SIG-M5 (cell line): ENCODE measurements at regions not wholly inside any gene's neighbourhood (a gene's known extent, or its start where the extent isn't known, plus 50 kb on each side); places are given as distances from the start of the nearest gene placed in this dataset.

Source experiments
- DNase-seq: peaks from one replicate; lab custom pipeline; 2025; lab: John Stamatoyannopoulos, UW

GRCh38 chr9:118187408-118187807, 483.2 kb downstream of the TLR4 start:
- no peak for DNase-seq

- no peak for DNase-seq
Observed at GRCh38 chr9:118189615-118190014, 485.4 kb downstream of the TLR4 start.

- DNase-seq: no peak
Observed at GRCh38 chr9:118192807-118193206, 488.6 kb downstream of the TLR4 start.

- no peak for DNase-seq
Observed at GRCh38 chr9:118209343-118209742, 505.1 kb downstream of the TLR4 start.

- DNase-seq: no peak
Observed at GRCh38 chr9:118215549-118215948, 511.3 kb downstream of the TLR4 start.

- DNase-seq: no peak
Observed at GRCh38 chr9:118222375-118222774, 518.2 kb downstream of the TLR4 start.

GRCh38 chr9:118223111-118223510, 518.9 kb downstream of the TLR4 start:
- no peak for DNase-seq

GRCh38 chr9:118230329-118230728, 526.1 kb downstream of the TLR4 start:
- DNase-seq: no peak

- DNase-seq: no peak
Observed at GRCh38 chr9:118236625-118237024, 532.4 kb downstream of the TLR4 start.

GRCh38 chr9:118238139-118238538, 533.9 kb downstream of the TLR4 start:
- no peak for DNase-seq

- no peak for DNase-seq
Observed at GRCh38 chr9:118252027-118252426, 547.8 kb downstream of the TLR4 start.

GRCh38 chr9:118262191-118262590, 558.0 kb downstream of the TLR4 start:
- no peak for DNase-seq

GRCh38 chr9:118263949-118264348, 559.7 kb downstream of the TLR4 start:
- DNase-seq: no peak

GRCh38 chr9:118268046-118268445, 563.8 kb downstream of the TLR4 start:
- no peak for DNase-seq

GRCh38 chr9:118269623-118270022, 565.4 kb downstream of the TLR4 start:
- no peak for DNase-seq

- DNase-seq: no peak
Observed at GRCh38 chr9:118271331-118271730, 567.1 kb downstream of the TLR4 start.

GRCh38 chr9:118271936-118272335, 567.7 kb downstream of the TLR4 start:
- no peak for DNase-seq

- DNase-seq: no peak
Observed at GRCh38 chr9:118273048-118273447, 568.8 kb downstream of the TLR4 start.

- no peak for DNase-seq
Observed at GRCh38 chr9:118276784-118277183, 572.6 kb downstream of the TLR4 start.

GRCh38 chr9:118281772-118282171, 577.6 kb downstream of the TLR4 start:
- DNase-seq: no peak

- DNase-seq: no peak
Observed at GRCh38 chr9:118283488-118283887, 579.3 kb downstream of the TLR4 start.

- no peak for DNase-seq
Observed at GRCh38 chr9:118290116-118290515, 585.9 kb downstream of the TLR4 start.

- no peak for DNase-seq
Observed at GRCh38 chr9:118295413-118295812, 591.2 kb downstream of the TLR4 start.

GRCh38 chr9:118302721-118303120, 598.5 kb downstream of the TLR4 start:
- no peak for DNase-seq

- no peak for DNase-seq
Observed at GRCh38 chr9:118303216-118303615, 599.0 kb downstream of the TLR4 start.
